Fibroblast of lung (primary cell): ENCODE measurements at regions not wholly inside any gene's neighbourhood (a gene's known extent, or its start where the extent isn't known, plus 50 kb on each side); places are given as distances from the start of the nearest gene placed in this dataset.

Source experiments
- DNase-seq, 2 donors: peaks; one replicate each; pipeline versions ENCODE4 v3.0.0 to v3.0.0-alpha.2; 2010; ENCODE audit warnings: low read depth in 2 of 2
- H2AFZ ChIP-seq: 2 replicates; pipeline ENCODE4 v1.5.1; 2012; ENCODE audit warnings: low read length, control low read depth, inconsistent platforms
- H3K27ac ChIP-seq: 2 replicates; pipeline ENCODE4 v1.5.1; 2011; ENCODE audit warnings: low read length, control low read depth; ENCODE audit not compliant: insufficient read depth
- H3K27me3 ChIP-seq: 2 replicates; pipeline ENCODE4 v1.5.1; 2011; ENCODE audit warnings: mild to moderate bottlenecking, low read length; ENCODE audit not compliant: control insufficient read depth, insufficient read depth
- H3K36me3 ChIP-seq: 2 replicates; pipeline ENCODE4 v1.5.1; 2011; ENCODE audit warnings: low read length; ENCODE audit not compliant: control insufficient read depth, insufficient read depth
- H3K4me1 ChIP-seq: 2 replicates; pipeline ENCODE4 v1.5.1; 2011; ENCODE audit warnings: low read length; ENCODE audit not compliant: control insufficient read depth, insufficient read depth; ENCODE audit errors: extremely low read depth
- H3K4me2 ChIP-seq: 2 replicates; pipeline ENCODE4 v1.5.1; 2011; ENCODE audit warnings: low read length, control low read depth; ENCODE audit not compliant: insufficient read depth; ENCODE audit errors: extremely low read depth
- H3K4me3 ChIP-seq, 4 experiments: fragments of 200-600 bp in 1 of 4; sonication (generic) in 1 of 4; replicated peaks in 1 of 4; 2 replicates each; pipeline ENCODE4 v1.5.1; 2011 to 2016; ENCODE audit warnings: low read length in 4 of 4, low read depth in 3 of 4, mild to moderate bottlenecking in 3 of 4, control low read depth in 2 of 4, inconsistent platforms in 1 of 4, mixed read lengths in 1 of 4; ENCODE audit not compliant: insufficient read depth in 1 of 4; ENCODE audit errors: control extremely low read depth in 1 of 4
- H3K79me2 ChIP-seq: 2 replicates; pipeline ENCODE4 v1.5.1; 2012; ENCODE audit warnings: mild to moderate bottlenecking, low read length, inconsistent platforms; ENCODE audit not compliant: control insufficient read depth, insufficient read depth
- H3K9ac ChIP-seq: 2 replicates; pipeline ENCODE4 v1.5.1; 2011; ENCODE audit warnings: mild to moderate bottlenecking, low read length, control low read depth; ENCODE audit not compliant: insufficient read depth
- H3K9me3 ChIP-seq: 2 replicates; pipeline ENCODE4 v1.5.1; 2012; ENCODE audit warnings: low read depth, low read length; ENCODE audit not compliant: control insufficient read depth, insufficient read depth
- H4K20me1 ChIP-seq: 2 replicates; pipeline ENCODE4 v1.5.1; 2011; ENCODE audit warnings: low read length; ENCODE audit not compliant: control insufficient read depth, insufficient read depth; ENCODE audit errors: extremely low read depth
- EZH2 ChIP-seq: IDR thresholded peaks from 2 replicates; pipeline ENCODE4 v1.5.1; 2012; ENCODE audit warnings: low read length, control low read depth, mild to moderate bottlenecking; ENCODE audit errors: missing control alignments
- TF ChIP-seq, protein P1 (sequence below), 2 donors: IDR thresholded peaks in 1 of 2; conservative IDR thresholded peaks in 1 of 2; 1 replicate in 1 of 2; 2 replicates in 1 of 2; pipeline ENCODE4 v1.5.1; 2011 to 2012; ENCODE audit warnings: low read length in 2 of 2, control low read depth in 1 of 2, inconsistent platforms in 1 of 2, low read depth in 1 of 2, mild to moderate bottlenecking in 1 of 2

DNA sequence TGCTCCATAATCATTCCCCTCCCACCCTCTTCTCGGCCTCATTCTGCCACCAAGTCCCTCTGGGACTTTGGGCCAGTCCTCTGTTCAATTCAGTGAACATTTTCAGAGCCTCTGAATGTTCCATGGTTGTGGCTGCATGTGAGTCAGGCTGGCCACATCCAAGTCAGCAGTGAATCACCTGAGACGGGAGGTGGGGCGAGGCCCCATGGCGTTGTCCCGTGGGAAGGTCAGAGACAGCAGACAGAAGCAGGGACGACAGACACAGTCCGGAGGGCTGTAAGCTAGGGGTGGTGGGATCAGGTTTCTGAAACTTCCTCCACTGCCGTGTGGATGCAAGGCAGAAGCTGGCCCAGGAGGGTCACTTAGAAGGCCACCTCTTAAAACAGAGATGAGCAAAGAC is 324.8 kb downstream of the MN1 start:
- Histone ChIP-seq H3K27ac (no peak overlapping the region), H3K4me2 (no peak overlapping the region), H3K9ac (no peak overlapping the region), H3K4me1 (peaks cover 22% of the 10 kb centered on the region), H3K27me3 (no peaks in the 10 kb centered on the region), H4K20me1 (no peaks in the 10 kb centered on the region), H2AFZ (no peak overlapping the region), H3K4me3 (no peak overlapping the region), H3K36me3 (no peaks in the 10 kb centered on the region), H3K79me2 (no peaks in the 10 kb centered on the region), H3K9me3 (no peaks in the 10 kb centered on the region)
- no peak for TF ChIP-seq EZH2
- TF ChIP-seq, protein P1, sequence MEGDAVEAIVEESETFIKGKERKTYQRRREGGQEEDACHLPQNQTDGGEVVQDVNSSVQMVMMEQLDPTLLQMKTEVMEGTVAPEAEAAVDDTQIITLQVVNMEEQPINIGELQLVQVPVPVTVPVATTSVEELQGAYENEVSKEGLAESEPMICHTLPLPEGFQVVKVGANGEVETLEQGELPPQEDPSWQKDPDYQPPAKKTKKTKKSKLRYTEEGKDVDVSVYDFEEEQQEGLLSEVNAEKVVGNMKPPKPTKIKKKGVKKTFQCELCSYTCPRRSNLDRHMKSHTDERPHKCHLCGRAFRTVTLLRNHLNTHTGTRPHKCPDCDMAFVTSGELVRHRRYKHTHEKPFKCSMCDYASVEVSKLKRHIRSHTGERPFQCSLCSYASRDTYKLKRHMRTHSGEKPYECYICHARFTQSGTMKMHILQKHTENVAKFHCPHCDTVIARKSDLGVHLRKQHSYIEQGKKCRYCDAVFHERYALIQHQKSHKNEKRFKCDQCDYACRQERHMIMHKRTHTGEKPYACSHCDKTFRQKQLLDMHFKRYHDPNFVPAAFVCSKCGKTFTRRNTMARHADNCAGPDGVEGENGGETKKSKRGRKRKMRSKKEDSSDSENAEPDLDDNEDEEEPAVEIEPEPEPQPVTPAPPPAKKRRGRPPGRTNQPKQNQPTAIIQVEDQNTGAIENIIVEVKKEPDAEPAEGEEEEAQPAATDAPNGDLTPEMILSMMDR (conservative IDR thresholded peaks at IDR 0.05 in 1 of 2, IDR thresholded peaks at IDR 0.05 in 1 of 2; ENCODE audit: low read depth in 1 of 2, low read length in 2 of 2) = no peak
- DNase-seq = peak; percentile 11 to 87

- Histone ChIP-seq H3K4me2 (no peak overlapping the region), H3K36me3 (no peaks in the 10 kb centered on the region), H3K27me3 (no peaks in the 10 kb centered on the region), H3K9me3 (no peaks in the 10 kb centered on the region), H3K4me1 (peaks cover 22% of the 10 kb centered on the region), H2AFZ (no peak overlapping the region), H3K27ac (no peak overlapping the region), H3K4me3 (no peak overlapping the region), H4K20me1 (no peaks in the 10 kb centered on the region), H3K9ac (no peak overlapping the region), H3K79me2 (no peaks in the 10 kb centered on the region)
- DNase-seq = no peak
- TF ChIP-seq, protein P1 (conservative IDR thresholded peaks at IDR 0.05 in 1 of 2, IDR thresholded peaks at IDR 0.05 in 1 of 2; ENCODE audit: low read depth in 1 of 2, low read length in 2 of 2) = no peak
- TF ChIP-seq EZH2 = no peak
Measured at GRCh38 chr22:27477171-27477570, 324.4 kb downstream of the MN1 start.

- Histone ChIP-seq H3K4me1 (peaks cover 14% of the 10 kb centered on the region), H3K79me2 (no peaks in the 10 kb centered on the region), H3K9ac (no peak overlapping the region), H4K20me1 (no peaks in the 10 kb centered on the region), H3K27me3 (peaks cover 2% of the 10 kb centered on the region), H3K4me2 (no peak overlapping the region), H3K4me3 (no peak overlapping the region), H3K36me3 (no peaks in the 10 kb centered on the region), H2AFZ (no peak overlapping the region), H3K9me3 (no peaks in the 10 kb centered on the region), H3K27ac (no peak overlapping the region)
- no peak for TF ChIP-seq EZH2
- TF ChIP-seq, protein P1 (conservative IDR thresholded peaks at IDR 0.05 in 1 of 2, IDR thresholded peaks at IDR 0.05 in 1 of 2; ENCODE audit: low read depth in 1 of 2, low read length in 2 of 2) = no peak
- DNase-seq = no peak
Measured at GRCh38 chr22:27480487-27480886, 321.1 kb downstream of the MN1 start.
